GM23338 (cell line): ENCODE measurements at regions not wholly inside any gene's neighbourhood (a gene's known extent, or its start where the extent isn't known, plus 50 kb on each side); places are given as distances from the start of the nearest gene placed in this dataset.
A peak's percentile ranks its signal among the peaks of the same experiment; 100 is the strongest.

Source experiments
- ATAC-seq: fragments of 200-7000 bp; cut with Tn5 transposase; 3 replicates; pipeline ENCODE4 v1.9.1; 2020
- DNase-seq: peaks from one replicate; pipeline ENCODE4 v3.0.0-alpha.2; 2015; ENCODE audit warnings: low spot score
- H2AFZ ChIP-seq: fragments of 200-600 bp; sonication (generic); 2 replicates; pipeline ENCODE4 v1.8.0; 2016; ENCODE audit warnings: antibody characterized with exemption, mild to moderate bottlenecking, moderate library complexity
- H3F3A ChIP-seq: fragments of 200-600 bp; sonication (generic); replicated peaks from 2 replicates; pipeline ENCODE4 v1.8.0; 2017; ENCODE audit warnings: antibody characterized with exemption, mixed run types, low read depth
- H3K27ac ChIP-seq: fragments of 200-600 bp; sonication (generic); 2 replicates; pipeline ENCODE4 v1.6.1; 2016; ENCODE audit warnings: low read depth
- H3K27me3 ChIP-seq: fragments of 200-600 bp; sonication (generic); 2 replicates; pipeline ENCODE4 v1.8.0; 2016; ENCODE audit warnings: mild to moderate bottlenecking, mixed run types, moderate library complexity; ENCODE audit not compliant: insufficient read depth
- H3K36me3 ChIP-seq: fragments of 200-600 bp; sonication (generic); 2 replicates; pipeline ENCODE4 v1.8.0; 2016; ENCODE audit warnings: mild to moderate bottlenecking; ENCODE audit not compliant: insufficient read depth
- H3K4me1 ChIP-seq: fragments of 200-600 bp; sonication (generic); 2 replicates; pipeline ENCODE4 v1.8.0; 2016; ENCODE audit warnings: mild to moderate bottlenecking, moderate library complexity; ENCODE audit not compliant: insufficient read depth
- H3K4me2 ChIP-seq: fragments of 200-600 bp; sonication (generic); 2 replicates; pipeline ENCODE4 v1.7.1; 2017; ENCODE audit warnings: mixed run types
- H3K4me3 ChIP-seq: fragments of 200-600 bp; sonication (generic); 2 replicates; pipeline ENCODE4 v1.6.1; 2016; ENCODE audit warnings: mixed run types
- H3K79me2 ChIP-seq: fragments of 200-600 bp; sonication (generic); replicated peaks from 2 replicates; pipeline ENCODE4 v1.8.0; 2017; ENCODE audit warnings: mild to moderate bottlenecking; ENCODE audit not compliant: insufficient read depth
- H3K9me2 ChIP-seq: fragments of 200-600 bp; sonication (generic); 2 replicates; pipeline ENCODE4 v1.8.0; 2017; ENCODE audit not compliant: insufficient read depth
- H4K20me1 ChIP-seq: fragments of 200-600 bp; sonication (generic); replicated peaks from 2 replicates; pipeline ENCODE4 v1.8.0; 2017; ENCODE audit warnings: mild to moderate bottlenecking; ENCODE audit not compliant: insufficient read depth
- H3K27ac Mint-ChIP-seq: 2 replicates; pipeline ENCODE4 v1.8.0; 2020; ENCODE audit warnings: inconsistent platforms, mild to moderate bottlenecking, moderate library complexity, mixed read lengths
- H3K27me3 Mint-ChIP-seq: 3 replicates; pipeline ENCODE4 v1.8.0; 2022; ENCODE audit warnings: low read depth, mild to moderate bottlenecking, moderate library complexity, mixed read lengths, inconsistent platforms; ENCODE audit not compliant: insufficient read depth, poor library complexity
- H3K36me3 Mint-ChIP-seq: 3 replicates; pipeline ENCODE4 v1.8.0; 2021; ENCODE audit warnings: low read depth, mild to moderate bottlenecking, inconsistent platforms, moderate library complexity, mixed read lengths
- H3K4me1 Mint-ChIP-seq: 3 replicates; pipeline ENCODE4 v1.8.0; 2020; ENCODE audit warnings: mild to moderate bottlenecking, inconsistent platforms, mixed read lengths
- H3K4me3 Mint-ChIP-seq: 3 replicates; pipeline ENCODE4 v1.8.0; 2021; ENCODE audit warnings: moderate library complexity, mild to moderate bottlenecking, inconsistent platforms, mixed read lengths
- H3K9me3 Mint-ChIP-seq: 3 replicates; pipeline ENCODE4 v1.8.0; 2020; ENCODE audit warnings: moderate library complexity, mild to moderate bottlenecking, inconsistent platforms, mixed read lengths
- CREB1 ChIP-seq: fragments of 250-450 bp; sonication (Bioruptor Pico); IDR thresholded peaks from 2 replicates; pipeline ENCODE4 v1.5.0; 2020; ENCODE audit warnings: low read depth, mild to moderate bottlenecking, moderate library complexity
- EZH2 ChIP-seq: fragments of 200-600 bp; sonication (generic); IDR thresholded peaks from one replicate; pipeline ENCODE4 v1.8.0; 2017; ENCODE audit warnings: antibody characterized with exemption, mild to moderate bottlenecking, low read depth; ENCODE audit not compliant: unreplicated experiment
- EZH2phosphoT487 ChIP-seq: fragments of 200-600 bp; sonication (generic); IDR thresholded peaks from one replicate; pipeline ENCODE4 v1.8.1; 2018; ENCODE audit warnings: antibody characterized with exemption; ENCODE audit not compliant: unreplicated experiment
- JUNB ChIP-seq: IDR thresholded peaks from one replicate; pipeline ENCODE4 v1.6.1; 2016; ENCODE audit warnings: antibody characterized with exemption; ENCODE audit not compliant: unreplicated experiment
- NANOG ChIP-seq: IDR thresholded peaks from 2 replicates; pipeline ENCODE4 v1.6.1; 2016; ENCODE audit warnings: antibody characterized with exemption, borderline replicate concordance
- POLR2AphosphoS5 ChIP-seq: IDR thresholded peaks from 2 replicates; pipeline ENCODE4 v1.6.1; 2016; ENCODE audit warnings: antibody characterized with exemption, low read depth
- STAT1 ChIP-seq: IDR thresholded peaks from one replicate; pipeline ENCODE4 v1.6.1; 2016; ENCODE audit warnings: antibody characterized with exemption; ENCODE audit not compliant: unreplicated experiment
- ZNF114 ChIP-seq: fragments of 250-450 bp; sonication (Bioruptor Pico); IDR thresholded peaks from 2 replicates; pipeline ENCODE4 v1.5.0; 2020; ENCODE audit warnings: mild to moderate bottlenecking, moderate library complexity
- ZNF331 ChIP-seq: fragments of 250-450 bp; sonication (Bioruptor Pico); IDR thresholded peaks from 2 replicates; pipeline ENCODE4 v1.5.0; 2020; ENCODE audit warnings: low read depth, mild to moderate bottlenecking, moderate library complexity
- TF ChIP-seq, protein P1 (sequence below): fragments of 250-450 bp; sonication (Bioruptor Pico); IDR thresholded peaks from 2 replicates; pipeline ENCODE4 v1.5.0; 2020; ENCODE audit warnings: mild to moderate bottlenecking, moderate library complexity
- TF ChIP-seq, protein P2 (sequence below): IDR thresholded peaks from one replicate; pipeline ENCODE4 v1.6.1; 2018; ENCODE audit warnings: antibody characterized with exemption; ENCODE audit not compliant: unreplicated experiment
- TF ChIP-seq, protein P3 (sequence below): IDR thresholded peaks from 2 replicates; pipeline ENCODE4 v1.6.1; 2016; ENCODE audit warnings: antibody characterized with exemption

DNA sequence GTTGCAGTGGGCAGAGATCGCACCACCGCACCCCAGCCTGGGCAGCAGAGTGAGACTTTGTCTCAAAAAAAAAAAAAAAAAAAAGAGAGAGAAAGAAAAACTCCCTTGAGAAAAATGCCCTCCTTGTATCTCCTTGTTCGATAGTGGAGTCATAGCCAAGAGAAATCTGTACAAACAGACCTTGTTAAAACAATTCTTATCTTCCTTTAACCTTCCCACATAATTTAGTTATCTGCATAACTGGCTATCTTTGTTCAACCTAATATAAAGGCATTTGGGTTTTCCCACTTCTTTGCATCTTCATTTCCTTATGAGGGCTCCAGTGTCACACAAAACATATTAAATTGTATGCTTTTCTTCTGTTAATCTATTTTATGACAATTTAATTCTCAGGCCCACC, 65.1 kb upstream of the ATP11B start (continued):
- TF ChIP-seq EZH2 (no peak), ZNF331 (no peak), JUNB (no peak), STAT1 (no peak), ZNF114 (CRISPR knock-in tag) (no peak), EZH2phosphoT487 (no peak), POLR2AphosphoS5 (no peak)
- TF ChIP-seq, protein P1, sequence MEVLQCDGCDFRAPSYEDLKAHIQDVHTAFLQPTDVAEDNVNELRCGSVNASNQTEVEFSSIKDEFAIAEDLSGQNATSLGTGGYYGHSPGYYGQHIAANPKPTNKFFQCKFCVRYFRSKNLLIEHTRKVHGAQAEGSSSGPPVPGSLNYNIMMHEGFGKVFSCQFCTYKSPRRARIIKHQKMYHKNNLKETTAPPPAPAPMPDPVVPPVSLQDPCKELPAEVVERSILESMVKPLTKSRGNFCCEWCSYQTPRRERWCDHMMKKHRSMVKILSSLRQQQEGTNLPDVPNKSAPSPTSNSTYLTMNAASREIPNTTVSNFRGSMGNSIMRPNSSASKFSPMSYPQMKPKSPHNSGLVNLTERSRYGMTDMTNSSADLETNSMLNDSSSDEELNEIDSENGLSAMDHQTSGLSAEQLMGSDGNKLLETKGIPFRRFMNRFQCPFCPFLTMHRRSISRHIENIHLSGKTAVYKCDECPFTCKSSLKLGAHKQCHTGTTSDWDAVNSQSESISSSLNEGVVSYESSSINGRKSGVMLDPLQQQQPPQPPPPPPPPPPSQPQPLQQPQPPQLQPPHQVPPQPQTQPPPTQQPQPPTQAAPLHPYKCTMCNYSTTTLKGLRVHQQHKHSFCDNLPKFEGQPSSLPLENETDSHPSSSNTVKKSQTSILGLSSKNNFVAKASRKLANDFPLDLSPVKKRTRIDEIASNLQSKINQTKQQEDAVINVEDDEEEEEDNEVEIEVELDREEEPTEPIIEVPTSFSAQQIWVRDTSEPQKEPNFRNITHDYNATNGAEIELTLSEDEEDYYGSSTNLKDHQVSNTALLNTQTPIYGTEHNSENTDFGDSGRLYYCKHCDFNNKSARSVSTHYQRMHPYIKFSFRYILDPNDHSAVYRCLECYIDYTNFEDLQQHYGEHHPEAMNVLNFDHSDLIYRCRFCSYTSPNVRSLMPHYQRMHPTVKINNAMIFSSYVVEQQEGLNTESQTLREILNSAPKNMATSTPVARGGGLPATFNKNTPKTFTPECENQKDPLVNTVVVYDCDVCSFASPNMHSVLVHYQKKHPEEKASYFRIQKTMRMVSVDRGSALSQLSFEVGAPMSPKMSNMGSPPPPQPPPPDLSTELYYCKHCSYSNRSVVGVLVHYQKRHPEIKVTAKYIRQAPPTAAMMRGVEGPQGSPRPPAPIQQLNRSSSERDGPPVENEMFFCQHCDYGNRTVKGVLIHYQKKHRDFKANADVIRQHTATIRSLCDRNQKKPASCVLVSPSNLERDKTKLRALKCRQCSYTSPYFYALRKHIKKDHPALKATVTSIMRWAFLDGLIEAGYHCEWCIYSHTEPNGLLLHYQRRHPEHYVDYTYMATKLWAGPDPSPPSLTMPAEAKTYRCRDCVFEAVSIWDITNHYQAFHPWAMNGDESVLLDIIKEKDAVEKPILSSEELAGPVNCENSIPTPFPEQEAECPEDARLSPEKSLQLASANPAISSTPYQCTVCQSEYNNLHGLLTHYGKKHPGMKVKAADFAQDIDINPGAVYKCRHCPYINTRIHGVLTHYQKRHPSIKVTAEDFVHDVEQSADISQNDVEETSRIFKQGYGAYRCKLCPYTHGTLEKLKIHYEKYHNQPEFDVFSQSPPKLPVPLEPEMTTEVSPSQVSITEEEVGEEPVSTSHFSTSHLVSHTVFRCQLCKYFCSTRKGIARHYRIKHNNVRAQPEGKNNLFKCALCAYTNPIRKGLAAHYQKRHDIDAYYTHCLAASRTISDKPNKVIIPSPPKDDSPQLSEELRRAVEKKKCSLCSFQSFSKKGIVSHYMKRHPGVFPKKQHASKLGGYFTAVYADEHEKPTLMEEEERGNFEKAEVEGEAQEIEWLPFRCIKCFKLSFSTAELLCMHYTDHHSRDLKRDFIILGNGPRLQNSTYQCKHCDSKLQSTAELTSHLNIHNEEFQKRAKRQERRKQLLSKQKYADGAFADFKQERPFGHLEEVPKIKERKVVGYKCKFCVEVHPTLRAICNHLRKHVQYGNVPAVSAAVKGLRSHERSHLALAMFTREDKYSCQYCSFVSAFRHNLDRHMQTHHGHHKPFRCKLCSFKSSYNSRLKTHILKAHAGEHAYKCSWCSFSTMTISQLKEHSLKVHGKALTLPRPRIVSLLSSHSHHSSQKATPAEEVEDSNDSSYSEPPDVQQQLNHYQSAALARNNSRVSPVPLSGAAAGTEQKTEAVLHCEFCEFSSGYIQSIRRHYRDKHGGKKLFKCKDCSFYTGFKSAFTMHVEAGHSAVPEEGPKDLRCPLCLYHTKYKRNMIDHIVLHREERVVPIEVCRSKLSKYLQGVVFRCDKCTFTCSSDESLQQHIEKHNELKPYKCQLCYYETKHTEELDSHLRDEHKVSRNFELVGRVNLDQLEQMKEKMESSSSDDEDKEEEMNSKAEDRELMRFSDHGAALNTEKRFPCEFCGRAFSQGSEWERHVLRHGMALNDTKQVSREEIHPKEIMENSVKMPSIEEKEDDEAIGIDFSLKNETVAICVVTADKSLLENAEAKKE (CRISPR knock-in tag), result no peak

DNA sequence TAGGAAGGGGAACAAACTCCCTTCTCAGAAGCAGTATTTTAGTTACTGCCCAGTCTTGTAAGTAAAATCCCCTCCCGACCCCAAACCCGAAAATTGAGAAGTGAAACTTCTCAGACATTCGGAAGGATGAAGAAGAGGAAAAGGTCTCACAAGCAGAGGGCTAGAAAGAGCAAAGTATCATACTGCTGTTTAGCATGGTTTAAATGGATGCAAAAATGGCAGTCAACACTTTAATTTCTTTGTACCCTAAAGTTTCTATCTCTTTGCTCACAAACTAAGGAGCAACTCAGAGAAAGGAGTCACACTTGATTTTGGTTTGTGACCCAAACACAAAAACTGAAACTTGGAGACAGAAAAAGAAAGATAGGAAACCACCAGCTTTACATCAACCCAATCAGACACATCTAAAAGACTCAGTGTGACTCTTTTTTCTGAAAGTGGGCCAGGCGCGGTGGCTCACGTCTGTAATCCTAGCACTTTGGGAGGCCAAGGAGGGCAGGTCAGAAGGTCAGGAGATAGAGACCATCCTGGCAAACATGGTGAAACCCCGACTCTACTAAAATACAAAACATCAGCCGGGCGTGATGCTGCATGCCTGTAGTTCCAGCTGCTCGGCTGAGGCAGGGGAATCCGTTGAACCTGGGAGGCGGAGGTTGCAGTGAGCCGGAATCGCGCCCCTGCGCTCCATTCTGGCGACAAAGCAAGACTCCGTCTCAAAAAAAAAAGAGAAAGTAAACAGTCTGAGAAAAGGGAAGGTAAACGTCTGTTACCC, 63.2 kb upstream of the ATP11B start:
- Histone ChIP-seq H3K4me1 (no peaks in the 10 kb centered on the region), H3K27ac (no peak overlapping the region), H3K27me3 (no peaks in the 10 kb centered on the region), H3K4me2 (no peak overlapping the region), H3K9me2 (no peaks in the 10 kb centered on the region), H4K20me1 (no peaks in the 10 kb centered on the region), H2AFZ (peak overlapping the region; percentile 60; the same call in 1 of the 2 replicates), H3K36me3 (no peaks in the 10 kb centered on the region), H3K4me3 (no peak overlapping the region), H3K79me2 (no peaks in the 10 kb centered on the region), H3F3A (no peaks in the 10 kb centered on the region)
- ATAC-seq (no peak), DNase-seq (no peak)
- no peak overlapping the region for H3K27ac Mint-ChIP-seq
- no peak overlapping the region for H3K4me3 Mint-ChIP-seq
- peaks cover 18% of the 10 kb centered on the region for H3K4me1 Mint-ChIP-seq
- H3K36me3 Mint-ChIP-seq, result no peaks in the 10 kb centered on the region
- no peaks in the 10 kb centered on the region for H3K9me3 Mint-ChIP-seq
- H3K27me3 Mint-ChIP-seq, result peaks cover 4% of the 10 kb centered on the region
- TF ChIP-seq, protein P2, sequence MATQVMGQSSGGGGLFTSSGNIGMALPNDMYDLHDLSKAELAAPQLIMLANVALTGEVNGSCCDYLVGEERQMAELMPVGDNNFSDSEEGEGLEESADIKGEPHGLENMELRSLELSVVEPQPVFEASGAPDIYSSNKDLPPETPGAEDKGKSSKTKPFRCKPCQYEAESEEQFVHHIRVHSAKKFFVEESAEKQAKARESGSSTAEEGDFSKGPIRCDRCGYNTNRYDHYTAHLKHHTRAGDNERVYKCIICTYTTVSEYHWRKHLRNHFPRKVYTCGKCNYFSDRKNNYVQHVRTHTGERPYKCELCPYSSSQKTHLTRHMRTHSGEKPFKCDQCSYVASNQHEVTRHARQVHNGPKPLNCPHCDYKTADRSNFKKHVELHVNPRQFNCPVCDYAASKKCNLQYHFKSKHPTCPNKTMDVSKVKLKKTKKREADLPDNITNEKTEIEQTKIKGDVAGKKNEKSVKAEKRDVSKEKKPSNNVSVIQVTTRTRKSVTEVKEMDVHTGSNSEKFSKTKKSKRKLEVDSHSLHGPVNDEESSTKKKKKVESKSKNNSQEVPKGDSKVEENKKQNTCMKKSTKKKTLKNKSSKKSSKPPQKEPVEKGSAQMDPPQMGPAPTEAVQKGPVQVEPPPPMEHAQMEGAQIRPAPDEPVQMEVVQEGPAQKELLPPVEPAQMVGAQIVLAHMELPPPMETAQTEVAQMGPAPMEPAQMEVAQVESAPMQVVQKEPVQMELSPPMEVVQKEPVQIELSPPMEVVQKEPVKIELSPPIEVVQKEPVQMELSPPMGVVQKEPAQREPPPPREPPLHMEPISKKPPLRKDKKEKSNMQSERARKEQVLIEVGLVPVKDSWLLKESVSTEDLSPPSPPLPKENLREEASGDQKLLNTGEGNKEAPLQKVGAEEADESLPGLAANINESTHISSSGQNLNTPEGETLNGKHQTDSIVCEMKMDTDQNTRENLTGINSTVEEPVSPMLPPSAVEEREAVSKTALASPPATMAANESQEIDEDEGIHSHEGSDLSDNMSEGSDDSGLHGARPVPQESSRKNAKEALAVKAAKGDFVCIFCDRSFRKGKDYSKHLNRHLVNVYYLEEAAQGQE, result no peak
- TF ChIP-seq JUNB (no peak), ZNF114 (CRISPR knock-in tag) (no peak), ZNF331 (no peak), CREB1 (no peak), EZH2phosphoT487 (no peak), POLR2AphosphoS5 (no peak), STAT1 (no peak), NANOG (no peak), EZH2 (no peak)
- TF ChIP-seq, protein P3, sequence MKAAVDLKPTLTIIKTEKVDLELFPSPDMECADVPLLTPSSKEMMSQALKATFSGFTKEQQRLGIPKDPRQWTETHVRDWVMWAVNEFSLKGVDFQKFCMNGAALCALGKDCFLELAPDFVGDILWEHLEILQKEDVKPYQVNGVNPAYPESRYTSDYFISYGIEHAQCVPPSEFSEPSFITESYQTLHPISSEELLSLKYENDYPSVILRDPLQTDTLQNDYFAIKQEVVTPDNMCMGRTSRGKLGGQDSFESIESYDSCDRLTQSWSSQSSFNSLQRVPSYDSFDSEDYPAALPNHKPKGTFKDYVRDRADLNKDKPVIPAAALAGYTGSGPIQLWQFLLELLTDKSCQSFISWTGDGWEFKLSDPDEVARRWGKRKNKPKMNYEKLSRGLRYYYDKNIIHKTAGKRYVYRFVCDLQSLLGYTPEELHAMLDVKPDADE, result no peak
